Ascending aorta (tissue), 2 donors: ENCODE measurements at regions not wholly inside any gene's neighbourhood (a gene's known extent, or its start where the extent isn't known, plus 50 kb on each side); places are given as distances from the start of the nearest gene placed in this dataset.
"Not testable (repeated sequence)": the region's sequence is repeated elsewhere in the genome, so short reads cannot be mapped to it uniquely, and the experiment has no call there.

Source experiments
- DNase-seq, 2 donors: peaks; one replicate each; pipeline ENCODE4 v3.0.0-alpha.2; 2019; ENCODE audit warnings: low spot score in 2 of 2
- H3K27ac ChIP-seq, 2 donors: fragments of 200-600 bp; sonication (generic); one replicate each; pipeline ENCODE4 v1.5.1; 2016 to 2017; ENCODE audit warnings: mild to moderate bottlenecking in 1 of 2
- H3K27me3 ChIP-seq: fragments of 200-600 bp; sonication (generic); one replicate; pipeline ENCODE4 v1.5.1; 2017
- H3K36me3 ChIP-seq, 2 donors: fragments of 200-600 bp; sonication (generic); one replicate each; pipeline ENCODE4 v1.5.1; 2016
- H3K4me1 ChIP-seq, 2 donors: fragments of 200-600 bp; sonication (generic); one replicate each; pipeline ENCODE4 v1.5.1; 2016 to 2017; ENCODE audit warnings: mild to moderate bottlenecking in 1 of 2
- H3K4me3 ChIP-seq, 2 donors: fragments of 200-600 bp; sonication (generic); one replicate each; pipeline ENCODE4 v1.5.1; 2016 to 2017; ENCODE audit warnings: mild to moderate bottlenecking in 1 of 2
- H3K9me3 ChIP-seq, 2 donors: fragments of 200-600 bp; sonication (generic); one replicate each; pipeline ENCODE4 v1.5.1; 2016
- intact Hi-C: fragments of 100-400 bp; cut with DNase I; formaldehyde crosslinking; loops from one replicate; pipeline ENCODE4 v1.15.1; 2023
- TF ChIP-seq, protein P1 (sequence below), 3 experiments: fragments of 200-600 bp in 2 of 3; fragments of 450-650 bp in 1 of 3; sonication (generic) in 2 of 3; IDR thresholded peaks; one replicate each; pipeline ENCODE4 v1.5.1; 2016 to 2019; ENCODE audit warnings: antibody characterized with exemption in 3 of 3, mild to moderate bottlenecking in 1 of 3, moderate library complexity in 1 of 3

DNA sequence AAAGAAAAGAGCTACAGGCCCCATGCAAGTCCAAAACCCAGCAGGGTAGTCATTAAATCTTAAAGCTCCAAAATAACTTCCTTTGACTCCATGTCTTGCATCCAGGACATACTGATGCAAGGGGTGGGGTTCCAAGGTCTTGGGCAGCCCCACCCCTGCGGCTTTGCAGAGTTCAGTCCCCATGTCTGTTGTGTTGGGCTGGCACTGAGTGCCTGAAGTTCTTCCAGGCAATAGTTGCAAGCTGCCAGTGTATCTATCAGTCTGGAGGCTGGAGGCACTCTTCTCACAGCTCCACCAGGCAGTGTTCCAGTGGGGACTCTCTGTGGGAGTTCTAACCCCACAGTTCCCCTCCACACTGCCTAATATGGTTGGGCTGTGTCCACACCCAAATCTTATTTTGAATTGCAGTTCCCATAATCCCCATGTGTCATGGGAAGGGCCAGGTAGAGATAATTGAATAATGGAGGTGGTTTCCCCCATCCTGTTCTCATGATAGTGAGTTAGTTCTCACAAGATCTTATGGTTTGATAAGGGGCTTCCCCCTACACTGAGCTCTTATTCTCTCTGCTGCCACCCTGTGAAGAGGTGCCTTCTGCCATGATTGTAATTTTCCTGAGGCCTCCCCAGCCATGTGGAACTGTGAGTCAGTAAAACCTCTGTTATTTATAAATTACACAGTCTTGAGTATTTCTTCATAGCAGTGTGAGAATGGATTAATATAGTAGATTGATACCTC lies 237.5 kb upstream of the ADRA1B start:
- H3K36me3 ChIP-seq, result no peaks in the 10 kb centered on the region
- intact Hi-C loops, result no loop called here

DNA sequence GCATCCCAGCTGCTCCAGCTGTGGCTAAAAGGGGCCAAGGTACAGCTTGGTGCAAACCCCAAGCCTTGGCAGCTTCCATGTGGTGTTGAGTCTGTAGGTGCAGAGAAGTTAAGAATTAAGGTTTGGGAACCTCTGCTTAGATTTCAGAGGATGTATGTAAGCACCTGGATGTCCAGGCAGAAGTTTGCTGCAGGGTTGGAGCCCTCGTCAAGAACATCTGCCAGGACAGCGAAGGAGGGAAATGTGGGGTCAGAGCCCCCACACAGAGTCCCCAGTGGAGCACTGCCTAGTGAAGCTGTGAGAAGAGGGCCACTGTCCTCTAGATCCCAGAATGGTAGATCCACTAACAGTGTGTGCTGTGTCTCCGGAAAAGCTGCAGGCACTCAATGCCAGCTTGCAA lies 236.2 kb upstream of the ADRA1B start:
- no peaks in the 10 kb centered on the region for H3K36me3 ChIP-seq
- TF ChIP-seq, protein P1, sequence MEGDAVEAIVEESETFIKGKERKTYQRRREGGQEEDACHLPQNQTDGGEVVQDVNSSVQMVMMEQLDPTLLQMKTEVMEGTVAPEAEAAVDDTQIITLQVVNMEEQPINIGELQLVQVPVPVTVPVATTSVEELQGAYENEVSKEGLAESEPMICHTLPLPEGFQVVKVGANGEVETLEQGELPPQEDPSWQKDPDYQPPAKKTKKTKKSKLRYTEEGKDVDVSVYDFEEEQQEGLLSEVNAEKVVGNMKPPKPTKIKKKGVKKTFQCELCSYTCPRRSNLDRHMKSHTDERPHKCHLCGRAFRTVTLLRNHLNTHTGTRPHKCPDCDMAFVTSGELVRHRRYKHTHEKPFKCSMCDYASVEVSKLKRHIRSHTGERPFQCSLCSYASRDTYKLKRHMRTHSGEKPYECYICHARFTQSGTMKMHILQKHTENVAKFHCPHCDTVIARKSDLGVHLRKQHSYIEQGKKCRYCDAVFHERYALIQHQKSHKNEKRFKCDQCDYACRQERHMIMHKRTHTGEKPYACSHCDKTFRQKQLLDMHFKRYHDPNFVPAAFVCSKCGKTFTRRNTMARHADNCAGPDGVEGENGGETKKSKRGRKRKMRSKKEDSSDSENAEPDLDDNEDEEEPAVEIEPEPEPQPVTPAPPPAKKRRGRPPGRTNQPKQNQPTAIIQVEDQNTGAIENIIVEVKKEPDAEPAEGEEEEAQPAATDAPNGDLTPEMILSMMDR (IDR thresholded peaks at IDR 0.05), result no peak
- peaks cover 0 to 7% of the 10 kb centered on the region in 2 donors for H3K9me3 ChIP-seq
- intact Hi-C loops, result no loop called here
- H3K27ac ChIP-seq, result no peak overlapping the region
- H3K27me3 ChIP-seq, result no peaks in the 10 kb centered on the region
- H3K4me3 ChIP-seq, result no peak overlapping the region
- no peak for DNase-seq
- H3K4me1 ChIP-seq, result no peaks in the 10 kb centered on the region

More for the DNA sequence above, 237.5 kb upstream of the ADRA1B start:
- Histone ChIP-seq H3K27me3 (no peaks in the 10 kb centered on the region), H3K4me1 (no peaks in the 10 kb centered on the region), H3K9me3 (peaks cover 0 to 7% of the 10 kb centered on the region in 2 donors), H3K27ac (no peak overlapping the region), H3K4me3 (no peak overlapping the region)
- DNase-seq, result no peak
- TF ChIP-seq, protein P1 (IDR thresholded peaks at IDR 0.05), result no peak

DNA sequence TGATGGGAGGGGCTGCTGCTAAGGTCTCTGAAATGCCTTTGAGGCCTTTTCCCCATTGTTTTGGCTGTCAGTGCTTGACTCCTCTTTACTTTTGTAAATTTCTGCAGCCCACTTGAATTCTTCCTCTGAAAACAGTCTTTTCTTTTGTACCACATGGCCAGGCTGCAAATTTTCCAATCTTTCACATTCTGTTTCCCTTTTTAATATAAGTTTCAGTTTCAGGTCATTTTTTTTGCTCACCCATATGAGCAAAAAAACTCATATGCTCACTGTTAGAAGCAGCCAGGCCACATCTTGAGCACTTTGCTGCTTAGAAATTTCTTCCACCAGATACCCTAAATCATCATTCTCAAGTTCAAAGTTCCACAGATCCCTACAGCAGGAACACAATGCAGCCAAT lies 234.6 kb upstream of the ADRA1B start:
- Histone ChIP-seq H3K27ac (no peak overlapping the region), H3K36me3 (no peaks in the 10 kb centered on the region), H3K4me3 (no peak overlapping the region), H3K4me1 (no peaks in the 10 kb centered on the region), H3K9me3 (peaks cover 0 to 7% of the 10 kb centered on the region in 2 donors), H3K27me3 (no peaks in the 10 kb centered on the region)
- TF ChIP-seq, protein P1 (IDR thresholded peaks at IDR 0.05), result no peak
- no peak for DNase-seq
- intact Hi-C loops, result no loop called here

DNA sequence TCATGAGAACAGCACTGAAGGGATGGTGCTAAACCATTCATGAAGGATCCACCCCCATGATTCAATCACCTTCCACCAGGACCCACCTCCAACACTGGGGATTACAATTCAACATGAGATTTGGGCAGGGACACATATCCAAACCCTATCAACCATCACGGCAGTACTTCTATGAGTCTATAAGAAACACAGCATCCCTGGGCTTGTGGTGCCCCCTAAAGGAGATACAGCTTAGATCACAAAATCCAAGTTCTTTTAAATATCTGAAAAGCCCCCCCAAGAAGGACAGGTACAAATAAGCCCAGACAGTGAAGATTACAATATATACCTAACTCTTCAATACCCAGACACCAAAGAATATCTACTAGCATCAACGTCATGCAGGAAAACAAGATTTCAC lies 233.7 kb upstream of the ADRA1B start:
- Histone ChIP-seq H3K4me1 (no peaks in the 10 kb centered on the region), H3K27ac (no peak overlapping the region), H3K27me3 (no peaks in the 10 kb centered on the region), H3K4me3 (no peak overlapping the region), H3K36me3 (no peaks in the 10 kb centered on the region), H3K9me3 (peaks cover 0 to 7% of the 10 kb centered on the region in 2 donors)
- intact Hi-C loops, result no loop called here
- DNase-seq, result no peak
- TF ChIP-seq, protein P1 (IDR thresholded peaks at IDR 0.05), result no peak

DNA sequence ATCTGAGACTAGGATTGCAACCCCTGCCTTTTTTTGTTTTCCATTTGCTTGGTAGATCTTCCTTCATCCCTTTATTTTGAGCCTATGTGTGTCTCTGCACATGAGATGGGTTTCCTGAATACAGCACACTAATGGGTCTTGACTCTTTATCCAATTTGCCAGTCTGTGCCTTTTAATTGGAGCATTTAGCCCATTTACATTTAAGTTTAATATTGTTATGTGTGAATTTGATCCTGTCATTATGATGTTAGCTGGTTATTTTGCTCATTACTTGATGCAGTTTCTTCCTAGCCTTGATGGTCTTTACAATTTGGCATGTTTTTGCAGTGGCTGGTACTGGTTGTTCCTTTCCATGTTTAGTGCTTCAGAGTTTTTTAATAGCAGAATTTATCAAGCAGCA lies 228.4 kb upstream of the ADRA1B start:
- DNase-seq, H3K27me3 ChIP-seq, intact Hi-C loops, H3K4me3 ChIP-seq, H3K27ac ChIP-seq, H3K36me3 ChIP-seq, H3K9me3 ChIP-seq, H3K4me1 ChIP-seq: not testable (repeated sequence)

DNA sequence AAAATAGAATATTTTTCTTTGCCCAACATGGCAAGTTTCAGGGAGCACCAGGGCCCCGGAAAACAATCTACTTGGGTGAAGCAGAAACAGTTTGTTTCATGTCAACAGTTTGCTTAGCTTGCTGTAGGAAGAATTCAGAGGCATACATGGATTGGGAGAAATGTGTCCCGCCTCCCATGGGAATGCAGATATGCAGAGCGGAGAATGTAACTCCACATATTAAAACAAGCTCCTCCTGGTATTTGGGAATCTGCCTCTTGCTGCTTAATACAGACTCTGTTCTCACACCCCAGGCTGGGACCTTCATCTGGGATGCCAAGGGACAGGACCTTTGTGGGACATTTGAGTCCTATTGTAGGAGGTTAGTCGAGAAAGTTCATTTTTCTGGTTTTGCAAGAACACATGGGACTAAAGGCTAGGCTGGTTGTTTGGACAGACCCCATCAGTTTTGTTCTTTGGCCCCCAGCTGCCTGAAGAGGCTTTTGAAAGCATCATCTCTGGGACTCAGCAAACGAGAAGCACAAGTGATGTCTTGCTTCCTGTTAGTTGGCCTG lies 220.5 kb upstream of the ADRA1B start:
- TF ChIP-seq, protein P1 (IDR thresholded peaks at IDR 0.05), result no peak
- intact Hi-C loops, result no loop called here
- no peak for DNase-seq

More for the DNA sequence above, 220.5 kb upstream of the ADRA1B start:
- Histone ChIP-seq H3K27me3 (no peaks in the 10 kb centered on the region), H3K4me1 (no peaks in the 10 kb centered on the region), H3K4me3 (no peak overlapping the region), H3K9me3 (peaks cover 0 to 10% of the 10 kb centered on the region in 2 donors), H3K27ac (no peak overlapping the region), H3K36me3 (no peaks in the 10 kb centered on the region)
